Putamen (tissue), 1 donor: ENCODE measurements at regions not wholly inside any gene's neighbourhood (a gene's known extent, or its start where the extent isn't known, plus 50 kb on each side); places are given as distances from the start of the nearest gene placed in this dataset.
"Not testable (repeated sequence)": the region's sequence is repeated elsewhere in the genome, so short reads cannot be mapped to it uniquely, and the experiment has no call there.

Experiments used
- DNase-seq: peaks from one replicate; pipeline ENCODE4 v3.0.0-alpha.2; 2016; ENCODE audit warnings: low spot score

GRCh38 chr1:95532335-95532734 lies 298.3 kb downstream of the RWDD3 start:
- no peak for DNase-seq

DNA sequence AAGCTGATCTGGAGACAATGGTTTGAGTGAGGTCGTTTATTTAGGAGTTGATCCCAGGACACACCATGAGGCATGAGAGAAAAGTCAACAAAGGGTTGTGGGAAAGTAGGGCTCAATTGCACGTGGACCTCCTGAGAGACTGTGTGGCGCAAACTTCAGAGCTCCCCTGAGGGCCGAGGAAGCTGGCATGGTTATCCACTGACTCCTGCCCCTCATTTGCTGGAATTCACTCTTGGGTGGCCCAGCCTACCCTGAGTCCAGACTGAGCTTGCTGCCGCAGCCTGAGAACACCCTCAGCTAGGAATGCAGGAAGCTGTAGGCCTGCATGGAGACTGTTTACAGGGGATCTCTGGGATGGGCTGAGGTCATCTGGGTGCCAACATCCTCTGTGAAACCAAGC lies 301.0 kb downstream of the RWDD3 start:
- no peak for DNase-seq

DNA sequence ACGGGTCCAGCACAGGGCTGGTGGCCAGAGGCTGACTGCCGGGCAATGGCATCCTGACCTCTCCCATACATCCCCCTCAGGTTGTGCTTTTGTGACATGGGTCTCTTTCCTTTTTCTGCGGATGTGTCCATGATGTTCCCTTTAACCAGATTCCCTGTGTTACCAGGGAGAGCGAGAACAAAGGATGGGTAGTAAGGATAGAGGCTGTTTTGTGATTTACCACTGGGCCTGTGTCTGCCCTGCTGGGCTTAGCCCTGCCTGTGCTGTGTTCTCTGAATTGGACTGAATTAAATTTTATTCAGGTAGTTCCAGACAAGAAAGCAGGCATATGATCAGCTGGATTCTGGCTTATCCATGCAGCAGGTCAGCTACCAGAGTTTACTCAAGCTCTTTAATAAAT lies 301.6 kb downstream of the RWDD3 start:
- DNase-seq = no peak

DNA sequence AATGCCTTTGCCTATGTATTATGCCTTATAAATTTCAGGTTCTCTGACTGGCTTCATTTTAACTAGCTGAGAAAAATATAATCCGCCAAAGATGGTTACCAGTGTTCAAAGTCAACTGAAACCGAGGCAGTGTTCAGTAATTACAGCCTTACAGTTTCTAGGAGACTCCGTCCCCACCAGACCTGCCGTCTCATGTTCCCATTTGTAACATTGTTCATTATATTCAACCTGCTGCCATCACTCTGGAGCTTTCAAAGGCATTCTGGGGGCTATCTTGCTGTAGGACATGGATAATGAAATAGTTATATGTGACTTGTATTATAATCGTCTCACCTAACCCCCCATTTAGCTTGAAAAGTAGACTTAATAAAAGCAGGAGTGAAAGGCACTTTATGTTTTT lies 302.5 kb downstream of the RWDD3 start:
- no peak for DNase-seq

- no peak for DNase-seq
Observed at GRCh38 chr1:95537176-95537575, 303.2 kb downstream of the RWDD3 start.

GRCh38 chr1:95538242-95538641 lies 304.2 kb downstream of the RWDD3 start:
- DNase-seq = not testable (repeated sequence)

GRCh38 chr1:95542936-95543335 lies 308.9 kb downstream of the RWDD3 start:
- DNase-seq = no peak

- no peak for DNase-seq
Observed at GRCh38 chr1:95547005-95547404, 313.0 kb downstream of the RWDD3 start.

- no peak for DNase-seq
Observed at GRCh38 chr1:95548211-95548610, 314.2 kb downstream of the RWDD3 start.

- DNase-seq = no peak
Observed at GRCh38 chr1:95551201-95551600, 317.2 kb downstream of the RWDD3 start.

GRCh38 chr1:95553595-95553994 lies 319.6 kb downstream of the RWDD3 start:
- DNase-seq = no peak

GRCh38 chr1:95554408-95554807 lies 320.4 kb downstream of the RWDD3 start:
- no peak for DNase-seq

DNA sequence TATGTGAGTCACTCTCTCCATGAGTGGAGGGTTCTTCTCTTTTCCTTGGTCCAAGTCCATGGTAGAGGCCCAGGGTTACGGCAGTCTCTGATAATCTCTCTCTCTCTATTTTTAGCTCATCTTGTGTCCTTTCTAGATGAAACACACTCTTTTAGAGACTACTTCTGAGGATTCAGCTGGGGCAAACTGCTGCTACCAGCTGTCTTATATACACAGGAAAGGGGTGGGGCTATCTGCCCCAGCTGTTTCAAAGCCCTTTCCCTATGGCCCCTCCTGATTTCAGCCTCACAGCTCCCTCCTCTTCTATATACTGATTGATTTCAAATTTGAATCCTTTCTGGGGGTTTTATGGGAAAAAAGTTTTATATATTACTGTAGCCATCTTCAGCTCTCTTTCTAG lies 324.8 kb downstream of the RWDD3 start:
- DNase-seq = no peak

DNA sequence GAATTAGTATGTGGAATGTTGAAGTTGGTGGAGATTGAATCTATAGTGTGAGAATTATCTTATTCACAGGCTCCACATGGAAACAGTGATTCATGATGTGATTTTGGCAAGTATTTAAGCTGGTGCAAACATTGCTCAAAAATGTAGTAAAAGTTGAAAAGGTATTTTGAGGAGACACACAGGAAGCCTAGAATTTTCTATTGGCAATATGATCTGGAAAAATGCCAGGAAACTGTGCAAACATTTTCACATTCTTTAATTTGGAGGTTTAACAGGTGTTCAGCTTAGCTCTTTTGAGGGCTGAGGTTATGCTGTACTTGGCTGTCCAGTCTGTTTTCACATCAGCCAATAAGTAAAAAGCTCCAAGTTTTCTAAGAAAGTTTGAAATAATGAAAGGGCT lies 327.3 kb downstream of the RWDD3 start:
- no peak for DNase-seq

DNA sequence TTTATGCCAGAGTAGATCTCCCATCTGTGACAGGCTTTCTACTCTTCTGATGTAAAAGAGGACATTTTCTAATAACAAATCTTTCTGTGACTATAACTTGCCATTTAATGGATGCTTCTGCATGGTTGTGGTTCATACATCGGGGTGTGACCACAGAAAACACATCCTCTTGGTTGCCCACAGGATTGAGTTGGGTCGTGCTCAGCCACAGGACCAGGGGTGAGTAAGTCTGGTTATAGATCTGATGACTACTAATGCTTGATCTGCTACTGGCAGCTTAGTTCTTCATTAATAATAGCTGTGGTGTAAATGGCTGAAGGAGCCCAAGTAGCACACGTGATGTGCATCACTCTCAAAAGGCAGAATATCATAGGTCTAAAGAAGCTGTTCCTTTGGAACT lies 328.2 kb downstream of the RWDD3 start:
- no peak for DNase-seq

DNA sequence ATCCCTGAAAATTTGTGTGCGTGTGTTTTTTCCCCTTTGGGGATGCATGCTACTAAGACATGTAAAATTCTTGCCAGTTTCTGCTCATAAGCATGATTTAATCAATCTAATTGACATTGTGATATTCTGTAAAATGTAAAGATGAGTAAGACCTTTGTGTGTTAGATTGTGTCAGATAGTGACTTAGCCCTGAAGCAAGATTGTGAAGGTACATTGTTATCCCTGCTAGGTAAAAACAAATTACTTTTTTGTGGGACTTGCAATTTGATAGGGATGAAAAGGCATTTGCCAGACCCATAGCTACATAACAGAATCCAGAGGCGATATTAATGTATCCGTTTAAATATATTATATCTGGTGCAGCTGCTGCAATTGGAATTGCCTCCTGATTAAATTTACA lies 338.0 kb downstream of the RWDD3 start:
- DNase-seq = no peak

DNA sequence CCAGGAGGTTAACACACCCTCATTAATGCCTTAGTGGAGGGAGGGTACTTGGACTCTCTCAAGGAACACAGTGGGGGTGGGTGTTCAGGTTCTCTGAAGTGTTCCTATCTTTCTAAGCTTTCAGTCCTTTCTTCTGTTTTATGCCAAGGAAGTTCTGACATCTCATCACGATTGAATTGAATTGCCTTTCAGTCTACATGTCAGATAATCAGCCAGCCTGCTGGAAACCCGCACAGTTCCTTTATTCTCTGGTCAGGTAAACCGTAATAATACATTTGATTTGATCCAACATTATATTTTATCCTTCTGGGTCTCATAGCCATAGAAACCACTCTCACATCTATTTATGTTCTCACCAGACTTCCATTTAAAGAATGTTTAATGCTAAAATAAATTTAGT lies 339.0 kb downstream of the RWDD3 start:
- no peak for DNase-seq

GRCh38 chr1:95575291-95575690 lies 341.3 kb downstream of the RWDD3 start:
- no peak for DNase-seq

DNA sequence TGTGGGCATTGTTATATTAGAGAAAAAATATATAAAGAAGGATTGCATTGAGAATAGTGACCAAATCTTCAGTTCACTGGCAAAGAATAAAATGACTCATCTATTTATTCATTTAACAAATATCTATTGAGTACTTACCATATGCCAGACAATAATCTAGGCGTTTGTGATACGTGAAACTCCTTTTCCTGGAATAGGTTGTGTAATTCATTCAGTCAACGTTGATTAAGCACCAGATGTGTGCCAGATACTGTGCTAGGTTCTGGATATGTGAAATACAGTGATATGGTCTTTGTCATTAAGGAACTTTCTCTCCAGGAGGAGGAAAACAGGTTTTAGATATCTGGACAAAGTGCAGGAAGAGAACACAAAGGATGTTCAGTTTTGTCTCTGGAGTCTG lies 344.5 kb downstream of the RWDD3 start:
- no peak for DNase-seq

GRCh38 chr1:95582191-95582590 lies 348.2 kb downstream of the RWDD3 start:
- DNase-seq = no peak

DNA sequence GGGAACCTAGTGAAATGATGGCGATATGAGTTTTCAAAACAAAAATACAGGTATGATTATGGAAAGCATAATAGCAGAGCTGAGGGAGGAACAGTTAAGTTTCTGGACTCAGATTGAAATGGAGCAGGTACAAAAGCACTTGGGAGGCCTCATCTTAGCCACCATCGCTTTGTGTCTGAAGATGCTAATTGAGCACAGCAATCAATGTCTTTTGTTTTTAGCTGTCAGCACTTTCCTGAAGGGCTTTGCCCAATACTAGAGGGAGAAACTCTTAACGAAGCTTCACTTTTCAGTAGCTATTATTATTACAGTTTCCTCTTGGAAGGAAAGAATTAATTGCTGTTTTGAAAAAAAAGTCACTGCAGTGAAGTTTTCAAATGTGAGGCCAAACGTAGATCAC lies 348.7 kb downstream of the RWDD3 start:
- no peak for DNase-seq

DNA sequence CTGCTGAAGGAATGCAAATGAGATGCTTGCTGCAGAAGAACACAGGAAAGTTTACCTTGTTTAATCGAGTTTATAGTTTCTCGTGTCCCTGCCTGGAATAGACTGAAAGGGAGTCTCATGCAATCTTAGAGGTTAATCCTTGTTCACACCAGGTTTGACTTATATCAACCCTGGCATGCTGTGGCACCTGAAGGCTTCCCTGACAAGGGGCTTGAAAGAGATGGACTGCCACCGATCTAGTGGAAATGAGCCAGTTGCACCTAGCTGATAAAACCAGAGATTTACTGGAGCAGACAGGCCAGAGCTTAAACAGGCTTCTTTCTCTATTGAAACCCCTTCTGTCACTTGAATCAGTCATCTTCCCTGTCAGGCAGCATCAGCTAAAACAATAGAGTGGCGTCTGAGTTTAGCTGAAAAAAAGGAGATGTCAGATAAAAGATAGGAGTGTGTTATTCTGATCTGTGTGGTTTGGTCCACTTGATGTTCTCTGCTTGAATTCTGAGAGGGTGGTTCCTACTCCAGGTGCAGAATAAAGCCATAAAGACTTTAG lies 349.7 kb downstream of the RWDD3 start:
- DNase-seq = no peak

- no peak for DNase-seq
Observed at GRCh38 chr1:95584315-95584714, 350.3 kb downstream of the RWDD3 start.

DNA sequence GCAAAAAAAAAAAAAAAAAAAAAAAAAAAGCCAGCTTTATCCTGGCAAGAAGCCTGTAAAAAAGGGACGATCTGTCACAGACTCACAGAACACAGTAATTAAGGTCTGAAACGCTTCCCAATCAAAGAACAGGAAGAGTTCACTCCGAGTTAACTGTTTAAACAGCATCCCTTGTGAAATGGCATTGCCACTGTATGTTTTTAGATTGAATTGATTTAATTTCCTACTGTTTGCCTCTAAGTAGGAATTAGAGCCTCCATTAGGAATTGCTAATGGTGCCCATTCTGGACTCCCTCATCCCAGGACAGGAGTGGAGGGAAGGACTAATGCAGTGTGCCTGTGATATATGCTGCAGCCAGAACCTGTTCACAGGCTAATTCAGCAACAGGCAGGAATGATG lies 370.8 kb downstream of the RWDD3 start:
- no peak for DNase-seq

DNA sequence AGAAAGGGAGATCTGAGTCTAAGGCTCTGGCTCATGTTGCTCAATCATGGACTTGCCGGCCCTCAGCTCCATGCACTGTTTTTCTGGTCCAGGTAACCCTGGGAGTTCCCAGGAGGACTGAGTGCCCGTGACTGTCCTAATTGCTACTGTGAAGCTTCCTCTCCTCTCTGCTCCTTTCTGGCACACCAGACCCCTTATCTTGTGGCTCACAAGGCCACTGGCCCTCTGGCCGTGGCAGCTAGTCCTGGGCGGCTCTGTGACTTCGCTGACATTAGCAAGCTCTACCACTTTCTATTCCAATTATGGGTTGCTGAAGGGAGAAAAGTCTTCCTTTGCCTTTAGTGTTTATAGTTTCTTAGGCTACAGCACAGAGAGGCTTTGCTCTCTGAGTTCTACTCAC lies 380.2 kb downstream of the RWDD3 start:
- DNase-seq = no peak
